ENCODE measurements at regions not wholly inside any gene's neighbourhood (a gene's known extent, or its start where the extent isn't known, plus 50 kb on each side); places are given as distances from the start of the nearest gene placed in this dataset.
"Not testable (repeated sequence)": the region's sequence is repeated elsewhere in the genome, so short reads cannot be mapped to it uniquely, and the experiment has no call there.

- TF ChIP-seq INSM2 (tag by site-specific recombination; IDR thresholded peaks at IDR 0.05) (no peak), ZNF174 (tag by site-specific recombination; IDR thresholded peaks at IDR 0.05) (no peak), PRDM1 (tag by site-specific recombination; IDR thresholded peaks at IDR 0.05) (no peak), ZNF223 (tag by site-specific recombination; IDR thresholded peaks at IDR 0.05) (no peak), RBAK (tag by site-specific recombination; IDR thresholded peaks at IDR 0.05) (no peak), BCL6B (tag by site-specific recombination; IDR thresholded peaks at IDR 0.05) (no peak)
Observed at GRCh38 chr4:167989815-167990214, 102.5 kb upstream of the ANXA10 start (continued).

- POLR2A ChIA-PET = not testable (repeated sequence)
Observed at GRCh38 chr4:168008112-168008511, 84.2 kb upstream of the ANXA10 start.

GRCh38 chr4:168019019-168019651 is 73.2 kb upstream of the ANXA10 start:
- ChIA-PET CTCF (no interaction called here), POLR2A (no interaction called here)
- Histone ChIP-seq H3K4me3 (ENCODE audit: low read depth, low read length) (no peak overlapping the region), H3K9me3 (ENCODE audit: control insufficient read depth, insufficient read depth, low read depth, low read length) (no peaks in the 10 kb centered on the region), H3K27ac (ENCODE audit: extremely low read depth, low read depth, low read length) (no peak overlapping the region), H3K36me3 (ENCODE audit: control insufficient read depth in 2 of 2, insufficient read depth in 1 of 2, low read length in 2 of 2) (no peaks in the 10 kb centered on the region), H3K4me1 (ENCODE audit: control insufficient read depth, insufficient read depth, low read length) (no peaks in the 10 kb centered on the region)
- TF ChIP-seq ZNF843 (tag by site-specific recombination; IDR thresholded peaks at IDR 0.05) (no peak), HOXC10 (CRISPR knock-in tag; IDR thresholded peaks at IDR 0.05) (no peak), ZBTB44 (tag by site-specific recombination; IDR thresholded peaks at IDR 0.05) (no peak), ZBTB17 (tag by site-specific recombination; IDR thresholded peaks at IDR 0.05) (no peak), ZNF660 (tag by site-specific recombination; IDR thresholded peaks at IDR 0.05) (no peak), KLF1 (tag by site-specific recombination; IDR thresholded peaks at IDR 0.05) (no peak), SP2 (tag by site-specific recombination; IDR thresholded peaks at IDR 0.05) (no peak), ZNF292 (tag by site-specific recombination; IDR thresholded peaks at IDR 0.05; ENCODE audit: borderline replicate concordance, low read depth) (no peak), KLF8 (tag by site-specific recombination; IDR thresholded peaks at IDR 0.05) (no peak), ZNF626 (tag by site-specific recombination; IDR thresholded peaks at IDR 0.05) (no peak), ZNF707 (tag by site-specific recombination; IDR thresholded peaks at IDR 0.05) (no peak), ZNF654 (tag by site-specific recombination; IDR thresholded peaks at IDR 0.05; ENCODE audit: low read depth) (no peak)

More at GRCh38 chr4:168008112-168008511, 84.2 kb upstream of the ANXA10 start:
- H3K9me3 ChIP-seq (ENCODE audit: control insufficient read depth, insufficient read depth, low read depth, low read length); H3K36me3 ChIP-seq (ENCODE audit: control insufficient read depth in 2 of 2, insufficient read depth in 1 of 2, low read length in 2 of 2); H3K4me3 ChIP-seq (ENCODE audit: low read depth, low read length); H3K27ac ChIP-seq (ENCODE audit: extremely low read depth, low read depth, low read length); CTCF ChIA-PET; H3K4me1 ChIP-seq (ENCODE audit: control insufficient read depth, insufficient read depth, low read length): not testable (repeated sequence)
- TF ChIP-seq ZNF426 (tag by site-specific recombination; IDR thresholded peaks at IDR 0.05) (peak; percentile 53), ZBTB11 (tag by site-specific recombination; conservative IDR thresholded peaks at IDR 0.05; ENCODE audit: low read depth) (peak; percentile 60), ZNF555 (tag by site-specific recombination; conservative IDR thresholded peaks at IDR 0.05) (peak; percentile 34; the same call in 1 of the 2 replicates), ZNF623 (tag by site-specific recombination; IDR thresholded peaks at IDR 0.05) (peak; percentile 45), ZNF140 (tag by site-specific recombination; IDR thresholded peaks at IDR 0.05) (peak; percentile 31; the same call in 1 of the 2 replicates), ZNF394 (tag by site-specific recombination; IDR thresholded peaks at IDR 0.05; ENCODE audit: borderline replicate concordance) (peak; percentile 63; the same call in 1 of the 2 replicates)
